ENCODE measurements at regions not wholly inside any gene's neighbourhood (a gene's known extent, or its start where the extent isn't known, plus 50 kb on each side); places are given as distances from the start of the nearest gene placed in this dataset.
"Not testable (repeated sequence)": the region's sequence is repeated elsewhere in the genome, so short reads cannot be mapped to it uniquely, and the experiment has no call there.

DNA sequence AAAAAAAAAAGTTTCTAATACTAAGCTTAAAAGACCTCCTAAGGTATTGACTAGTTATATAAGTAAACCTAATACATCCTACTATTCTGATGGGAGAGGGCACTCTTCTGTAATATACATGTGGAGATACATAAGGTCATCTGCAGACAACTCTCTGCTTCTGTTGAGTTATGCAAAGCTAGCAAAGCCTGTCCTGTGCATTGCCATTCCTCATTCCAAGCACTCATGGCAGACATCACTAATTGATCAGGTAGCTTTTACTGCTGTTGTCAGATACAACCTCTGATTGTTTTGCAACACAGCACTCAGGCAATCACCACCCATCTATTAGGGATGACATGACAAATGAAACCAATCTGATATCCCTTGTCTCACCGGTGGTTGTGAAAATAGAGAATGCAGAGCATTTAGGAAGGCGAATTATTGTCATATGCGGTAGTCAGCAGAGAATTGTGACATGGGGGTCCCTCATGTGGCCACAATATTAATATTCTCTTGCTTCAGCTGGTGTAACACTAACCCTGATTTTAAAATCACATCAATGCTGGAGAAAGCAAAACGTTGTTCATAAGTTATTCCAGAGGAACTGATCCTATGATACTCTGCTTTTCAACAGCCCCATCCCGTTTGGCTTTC lies 416.5 kb upstream of the GYPC start:
- Mint-ChIP-seq H3K4me3 (no peak overlapping the region), H3K27me3 (ENCODE audit: low read depth) (peaks cover 2% of the 10 kb centered on the region), H3K9me3 (no peaks in the 10 kb centered on the region), H3K4me1 (ENCODE audit: low read depth) (no peaks in the 10 kb centered on the region), H3K36me3 (ENCODE audit: insufficient read depth) (no peaks in the 10 kb centered on the region)
- DNase-seq (no peak), ATAC-seq (no peak)

DNA sequence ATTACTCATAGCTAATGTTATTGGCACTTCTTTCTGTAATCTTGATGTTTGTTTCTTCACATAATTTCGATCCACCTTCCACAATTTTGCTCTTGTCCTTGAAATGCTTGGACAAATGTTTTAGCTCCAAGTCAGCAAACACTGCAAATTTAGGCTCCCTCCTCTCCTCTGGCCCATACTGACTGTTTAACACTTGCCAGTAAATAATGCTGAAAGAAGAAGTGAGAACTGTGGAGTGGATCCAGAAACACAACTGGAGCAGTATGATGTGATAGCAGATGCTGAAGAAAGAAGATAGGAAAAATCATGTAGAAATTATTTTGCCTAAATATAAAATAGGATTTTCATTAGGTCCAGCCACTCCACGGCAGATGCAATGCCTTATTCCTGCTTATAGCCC lies 415.0 kb upstream of the GYPC start:
- ATAC-seq (no peak), DNase-seq (no peak)
- no peaks in the 10 kb centered on the region for H3K9me3 Mint-ChIP-seq
- no peaks in the 10 kb centered on the region for H3K4me1 Mint-ChIP-seq (ENCODE audit: low read depth)
- no peaks in the 10 kb centered on the region for H3K27me3 Mint-ChIP-seq (ENCODE audit: low read depth)
- no peak overlapping the region for H3K4me3 Mint-ChIP-seq
- no peaks in the 10 kb centered on the region for H3K36me3 Mint-ChIP-seq (ENCODE audit: insufficient read depth)

DNA sequence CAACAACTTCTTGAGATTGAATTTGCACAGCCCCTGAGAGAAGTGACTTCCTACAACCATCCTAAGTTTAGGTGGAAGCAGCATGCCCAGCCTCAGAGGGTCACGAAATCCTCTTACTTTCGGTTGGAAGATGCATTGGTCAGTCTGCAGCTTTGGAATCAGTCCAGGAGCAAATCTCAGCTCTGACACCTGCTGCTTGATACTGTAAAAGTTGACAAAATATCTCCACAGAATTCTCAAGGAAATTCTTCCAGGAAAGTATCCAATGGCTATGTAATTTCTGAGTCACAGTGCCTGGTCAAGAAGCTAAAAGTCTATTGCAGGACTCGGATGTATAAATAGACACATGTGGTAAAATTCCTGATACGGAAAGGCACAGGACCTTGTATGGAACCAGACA lies 414.5 kb upstream of the GYPC start:
- Mint-ChIP-seq H3K4me3 (no peak overlapping the region), H3K4me1 (ENCODE audit: low read depth) (no peaks in the 10 kb centered on the region), H3K9me3 (no peaks in the 10 kb centered on the region), H3K27me3 (ENCODE audit: low read depth) (no peaks in the 10 kb centered on the region), H3K36me3 (ENCODE audit: insufficient read depth) (no peaks in the 10 kb centered on the region)
- ATAC-seq, result no peak
- DNase-seq, result no peak

DNA sequence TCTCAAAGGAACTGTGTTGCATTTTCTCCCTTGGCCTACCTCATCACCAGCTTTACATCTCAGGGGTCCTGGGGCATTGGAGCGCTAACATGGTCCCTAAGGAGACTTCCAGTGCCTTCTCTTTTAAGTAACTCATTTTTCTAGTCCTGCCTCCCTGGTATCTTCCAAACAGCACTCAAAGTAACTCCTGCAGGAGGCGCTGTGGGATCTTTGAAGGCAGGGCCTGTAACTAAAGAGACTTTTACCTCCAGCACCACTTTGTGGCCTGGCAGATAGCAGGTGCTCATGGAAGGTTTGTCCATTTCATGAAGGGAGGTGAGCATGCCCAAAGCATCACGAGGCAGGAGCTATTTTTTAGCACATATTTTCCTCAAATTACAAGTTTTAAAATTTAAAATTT lies 411.0 kb upstream of the GYPC start:
- no peaks in the 10 kb centered on the region for H3K4me1 Mint-ChIP-seq (ENCODE audit: low read depth)
- DNase-seq (no peak), ATAC-seq (no peak)
- H3K9me3 Mint-ChIP-seq, result no peaks in the 10 kb centered on the region
- no peak overlapping the region for H3K4me3 Mint-ChIP-seq
- peaks cover 2% of the 10 kb centered on the region for H3K27me3 Mint-ChIP-seq (ENCODE audit: low read depth)
- H3K36me3 Mint-ChIP-seq (ENCODE audit: insufficient read depth), result no peaks in the 10 kb centered on the region

DNA sequence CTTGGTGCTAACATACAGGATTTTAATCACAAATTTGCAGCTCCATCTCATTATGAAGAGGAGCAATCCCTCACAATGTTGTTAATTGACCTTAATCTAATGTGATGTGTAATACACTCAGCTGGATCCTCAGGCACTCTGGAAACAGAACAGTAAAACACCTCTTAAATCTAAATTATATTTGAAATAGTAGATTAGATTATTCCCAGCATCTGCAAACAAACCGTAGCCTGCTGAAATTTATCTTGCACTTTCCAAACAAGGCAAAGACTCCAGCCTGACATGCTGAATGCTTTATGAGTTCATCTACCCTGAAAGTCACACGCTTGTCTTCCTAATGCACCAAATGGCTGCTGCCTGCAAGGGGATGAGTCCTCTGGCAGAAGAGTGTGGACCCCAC lies 402.3 kb upstream of the GYPC start:
- no peaks in the 10 kb centered on the region for H3K36me3 Mint-ChIP-seq (ENCODE audit: insufficient read depth)
- H3K4me1 Mint-ChIP-seq (ENCODE audit: low read depth), result no peaks in the 10 kb centered on the region
- DNase-seq (no peak), ATAC-seq (no peak)
- H3K4me3 Mint-ChIP-seq, result no peak overlapping the region
- H3K27me3 Mint-ChIP-seq (ENCODE audit: low read depth), result peaks cover 4% of the 10 kb centered on the region
- H3K9me3 Mint-ChIP-seq, result no peaks in the 10 kb centered on the region

DNA sequence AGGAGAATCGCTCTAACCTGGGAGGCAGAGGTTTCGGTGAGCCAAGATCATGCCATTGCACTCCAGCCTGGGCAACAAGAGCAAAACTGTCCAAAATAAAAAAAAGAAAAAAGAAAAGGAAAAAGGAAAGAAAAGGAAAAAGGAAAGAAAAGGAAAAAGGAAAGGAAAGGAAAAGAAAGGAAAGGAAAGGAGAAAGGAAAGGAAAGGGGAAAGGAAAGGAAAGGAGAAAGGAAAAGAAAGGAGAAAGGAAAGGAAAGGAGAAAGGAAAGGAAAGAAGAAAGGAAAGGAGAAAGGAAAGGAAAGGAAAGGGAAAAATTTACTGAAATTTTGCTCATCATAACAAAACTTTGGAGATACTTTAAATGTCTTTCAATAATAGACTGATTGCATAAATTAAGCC lies 391.3 kb upstream of the GYPC start:
- DNase-seq (no peak), ATAC-seq (no peak)
- Mint-ChIP-seq H3K4me3 (no peak overlapping the region), H3K4me1 (ENCODE audit: low read depth) (no peaks in the 10 kb centered on the region), H3K9me3 (no peaks in the 10 kb centered on the region), H3K36me3 (ENCODE audit: insufficient read depth) (no peaks in the 10 kb centered on the region), H3K27me3 (ENCODE audit: low read depth) (peaks cover 10% of the 10 kb centered on the region)

DNA sequence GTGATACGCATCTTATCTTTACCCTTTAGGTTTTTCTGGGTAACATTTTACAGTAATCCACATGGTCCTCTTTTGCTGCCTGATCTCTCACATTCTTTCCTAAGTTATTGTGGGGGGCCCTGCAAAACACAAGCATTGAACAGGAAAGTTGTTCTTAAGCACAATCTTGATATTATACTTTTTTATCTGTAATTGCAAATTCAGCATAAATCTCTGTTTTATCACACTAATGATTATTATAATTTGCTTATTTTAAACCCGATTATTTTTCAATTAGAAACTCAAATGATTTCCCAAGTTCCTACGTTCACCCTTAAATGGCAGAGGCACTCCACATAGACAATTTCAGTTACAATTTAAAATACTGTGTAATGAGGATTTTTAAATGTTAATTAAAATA lies 386.0 kb upstream of the GYPC start:
- ATAC-seq, result no peak
- H3K36me3 Mint-ChIP-seq (ENCODE audit: insufficient read depth), result no peaks in the 10 kb centered on the region
- DNase-seq, result no peak
- H3K4me3 Mint-ChIP-seq, result no peak overlapping the region
- no peaks in the 10 kb centered on the region for H3K4me1 Mint-ChIP-seq (ENCODE audit: low read depth)
- H3K9me3 Mint-ChIP-seq, result no peaks in the 10 kb centered on the region
- no peaks in the 10 kb centered on the region for H3K27me3 Mint-ChIP-seq (ENCODE audit: low read depth)

DNA sequence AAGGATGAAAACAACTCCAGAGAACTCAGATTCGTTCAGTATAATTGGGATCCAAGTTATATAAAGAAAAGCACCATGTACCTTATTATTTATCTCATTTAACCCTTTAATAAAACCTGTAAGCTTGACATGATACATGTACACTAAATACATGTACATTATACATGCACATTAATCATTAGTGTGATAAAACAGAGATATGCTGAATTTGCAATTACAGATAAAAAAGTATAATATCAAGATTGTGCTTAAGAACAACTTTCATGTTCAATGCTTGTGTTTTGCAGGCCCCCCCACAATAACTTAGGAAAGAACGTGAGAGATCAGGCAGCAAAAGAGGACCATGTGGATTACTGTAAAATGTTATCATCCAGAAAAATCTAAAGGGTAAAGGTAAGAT lies 385.4 kb upstream of the GYPC start:
- Mint-ChIP-seq H3K27me3 (ENCODE audit: low read depth) (no peaks in the 10 kb centered on the region), H3K9me3 (no peaks in the 10 kb centered on the region), H3K36me3 (ENCODE audit: insufficient read depth) (no peaks in the 10 kb centered on the region), H3K4me3 (no peak overlapping the region), H3K4me1 (ENCODE audit: low read depth) (no peaks in the 10 kb centered on the region)
- DNase-seq (no peak), ATAC-seq (no peak)

DNA sequence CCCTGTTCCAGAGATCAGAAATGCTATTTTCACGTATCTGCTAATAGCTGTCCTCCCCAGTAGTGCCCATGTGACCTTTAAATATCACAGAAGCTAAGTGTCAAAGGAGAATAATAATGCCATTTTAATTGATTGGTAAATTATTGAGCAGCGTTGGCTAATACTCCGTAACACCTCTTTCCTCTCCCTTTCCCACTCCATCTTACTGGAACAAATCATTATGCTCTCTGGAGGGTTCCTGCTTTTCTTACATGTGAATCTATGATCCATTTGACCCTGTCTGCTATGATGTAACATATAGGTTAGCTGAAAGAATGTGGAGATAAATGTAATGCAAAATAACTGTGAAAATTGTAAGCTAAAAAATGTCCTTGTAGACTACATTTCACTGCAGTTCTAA lies 383.6 kb upstream of the GYPC start:
- Mint-ChIP-seq H3K27me3 (ENCODE audit: low read depth) (no peaks in the 10 kb centered on the region), H3K9me3 (no peaks in the 10 kb centered on the region), H3K4me3 (no peak overlapping the region), H3K36me3 (ENCODE audit: insufficient read depth) (no peaks in the 10 kb centered on the region), H3K4me1 (ENCODE audit: low read depth) (no peaks in the 10 kb centered on the region)
- ATAC-seq, result no peak
- DNase-seq, result no peak

DNA sequence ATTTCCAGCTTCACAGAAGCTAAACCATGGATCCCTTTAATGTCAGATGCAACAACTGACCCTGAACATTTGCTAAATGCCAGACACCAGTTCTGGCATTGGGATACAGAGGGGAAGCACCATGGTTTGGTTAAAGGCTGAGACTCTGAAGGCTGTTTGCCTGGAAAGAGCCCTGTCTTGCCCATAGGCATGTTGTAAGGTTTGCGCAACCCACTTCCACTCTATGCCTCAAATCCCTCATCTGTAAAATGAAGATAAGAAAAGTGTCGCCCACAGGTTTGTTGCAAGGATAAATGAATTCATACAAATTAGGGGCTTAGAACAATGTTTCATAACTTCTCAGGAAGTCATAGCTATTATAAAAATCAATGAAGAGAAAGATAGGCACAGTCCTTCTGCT lies 380.9 kb upstream of the GYPC start:
- Mint-ChIP-seq H3K4me3 (no peak overlapping the region), H3K36me3 (ENCODE audit: insufficient read depth) (no peaks in the 10 kb centered on the region), H3K27me3 (ENCODE audit: low read depth) (no peaks in the 10 kb centered on the region), H3K4me1 (ENCODE audit: low read depth) (no peaks in the 10 kb centered on the region), H3K9me3 (no peaks in the 10 kb centered on the region)
- ATAC-seq (no peak), DNase-seq (no peak)

DNA sequence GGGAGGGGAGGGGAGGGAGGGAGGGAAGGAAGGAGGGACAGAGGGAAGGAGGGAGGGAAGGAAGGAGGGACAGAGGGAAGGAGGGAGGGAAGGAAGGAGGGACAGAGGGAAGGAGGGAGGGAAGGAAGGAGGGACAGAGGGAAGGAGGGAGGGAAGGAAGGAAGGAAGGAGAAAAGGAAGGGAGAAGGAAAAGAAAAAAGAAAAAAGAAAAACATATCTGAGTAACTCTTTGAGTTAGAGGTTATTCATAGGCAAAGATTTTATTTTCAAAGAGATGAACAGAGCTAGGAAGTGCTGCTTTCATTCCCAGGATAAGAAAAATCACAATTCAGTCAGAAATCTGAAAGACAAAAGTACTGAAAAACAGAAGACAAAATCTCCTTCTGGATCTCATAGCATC lies 379.7 kb upstream of the GYPC start:
- not testable (repeated sequence) for ATAC-seq; H3K27me3 Mint-ChIP-seq (ENCODE audit: low read depth); H3K36me3 Mint-ChIP-seq (ENCODE audit: insufficient read depth); DNase-seq; H3K9me3 Mint-ChIP-seq; H3K4me1 Mint-ChIP-seq (ENCODE audit: low read depth); H3K4me3 Mint-ChIP-seq

DNA sequence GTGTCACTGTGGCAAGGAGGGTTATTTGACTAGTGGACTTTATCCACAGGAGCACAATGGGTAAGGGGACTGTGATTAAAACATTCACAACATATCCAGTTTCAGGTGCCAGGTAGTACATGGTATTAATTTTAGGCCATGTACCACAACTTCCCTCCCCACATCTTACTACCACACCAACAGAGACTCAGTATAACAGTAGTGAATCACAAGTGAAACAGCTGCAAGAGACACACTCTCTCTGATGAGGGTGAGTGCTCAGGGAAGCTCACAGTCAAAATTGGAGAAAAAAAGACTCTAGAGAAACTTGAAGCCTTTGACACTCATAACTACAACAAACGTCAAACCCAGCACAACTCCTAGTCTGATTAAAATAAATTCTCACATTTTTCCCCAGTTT lies 367.6 kb upstream of the GYPC start:
- no peak overlapping the region for H3K4me3 Mint-ChIP-seq
- H3K36me3 Mint-ChIP-seq (ENCODE audit: insufficient read depth), result no peaks in the 10 kb centered on the region
- ATAC-seq (no peak), DNase-seq (no peak)
- H3K9me3 Mint-ChIP-seq, result no peaks in the 10 kb centered on the region
- no peaks in the 10 kb centered on the region for H3K4me1 Mint-ChIP-seq (ENCODE audit: low read depth)
- H3K27me3 Mint-ChIP-seq (ENCODE audit: low read depth), result peaks cover 2% of the 10 kb centered on the region

DNA sequence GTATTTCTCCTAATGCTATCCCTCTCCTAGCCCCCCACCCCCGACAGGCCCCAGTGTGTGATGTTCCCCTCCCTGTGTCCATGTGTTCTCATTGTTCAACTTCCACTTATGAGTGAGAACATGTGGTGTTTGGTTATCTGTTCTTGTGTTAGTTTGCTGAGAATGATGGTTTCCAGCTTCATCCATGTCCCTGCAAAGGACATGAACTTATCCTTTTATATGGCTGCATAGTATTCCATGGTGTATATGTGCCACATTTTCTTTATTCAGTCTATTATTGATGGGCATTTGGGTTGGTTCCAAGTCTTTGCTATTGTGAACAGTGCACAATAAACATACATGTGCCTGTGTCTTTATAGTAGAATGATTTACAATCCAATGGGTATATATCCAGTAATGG lies 362.0 kb upstream of the GYPC start:
- not testable (repeated sequence) for DNase-seq; H3K36me3 Mint-ChIP-seq (ENCODE audit: insufficient read depth); H3K27me3 Mint-ChIP-seq (ENCODE audit: low read depth); H3K4me1 Mint-ChIP-seq (ENCODE audit: low read depth); H3K4me3 Mint-ChIP-seq; ATAC-seq; H3K9me3 Mint-ChIP-seq

DNA sequence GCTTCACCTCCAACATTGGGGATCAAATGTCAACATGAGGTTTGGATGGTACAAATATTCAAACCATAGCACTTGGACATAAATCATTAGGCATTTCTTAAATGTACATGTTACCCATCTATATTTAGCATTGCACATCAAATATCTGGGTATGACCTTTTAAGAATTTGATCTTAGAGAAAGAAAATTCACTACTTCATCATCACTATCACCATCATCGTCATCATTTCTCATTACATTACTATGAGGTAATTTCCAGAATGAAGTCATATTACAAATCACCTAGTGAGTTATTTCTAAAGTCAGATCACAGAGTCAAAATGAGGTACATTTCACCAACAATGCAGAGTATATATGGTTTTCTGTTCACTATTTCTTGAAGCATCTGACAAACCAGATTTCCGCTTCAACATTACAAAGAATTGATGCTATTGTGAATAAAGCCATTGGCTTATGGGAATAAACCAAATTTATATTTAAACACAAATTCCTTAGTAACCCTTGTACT lies 356.4 kb upstream of the GYPC start:
- no peak overlapping the region for H3K4me3 Mint-ChIP-seq
- no peaks in the 10 kb centered on the region for H3K4me1 Mint-ChIP-seq (ENCODE audit: low read depth)
- ATAC-seq (no peak), DNase-seq (no peak)
- H3K9me3 Mint-ChIP-seq, result no peaks in the 10 kb centered on the region
- H3K27me3 Mint-ChIP-seq (ENCODE audit: low read depth), result no peaks in the 10 kb centered on the region
- no peaks in the 10 kb centered on the region for H3K36me3 Mint-ChIP-seq (ENCODE audit: insufficient read depth)

DNA sequence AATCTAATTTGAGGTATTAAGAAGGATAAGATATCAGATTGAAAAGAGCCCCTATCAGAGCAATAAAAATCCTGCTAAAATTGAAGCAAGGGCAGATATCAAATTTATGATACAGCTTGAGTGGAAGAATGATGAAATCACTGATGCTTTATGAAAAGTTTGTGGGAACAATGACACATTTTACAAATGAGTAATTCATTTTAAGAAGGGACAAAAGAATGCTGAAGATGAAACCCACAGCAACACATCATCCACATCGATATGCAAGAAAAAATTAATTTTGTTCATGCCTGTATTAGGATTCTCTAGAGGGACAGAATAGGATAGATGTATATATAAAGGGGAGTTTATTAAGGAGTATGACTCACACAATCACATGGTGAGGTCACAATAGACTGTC lies 355.6 kb upstream of the GYPC start:
- H3K4me3 Mint-ChIP-seq, result no peak overlapping the region
- ATAC-seq, result peak; percentile 14 to 48

DNA sequence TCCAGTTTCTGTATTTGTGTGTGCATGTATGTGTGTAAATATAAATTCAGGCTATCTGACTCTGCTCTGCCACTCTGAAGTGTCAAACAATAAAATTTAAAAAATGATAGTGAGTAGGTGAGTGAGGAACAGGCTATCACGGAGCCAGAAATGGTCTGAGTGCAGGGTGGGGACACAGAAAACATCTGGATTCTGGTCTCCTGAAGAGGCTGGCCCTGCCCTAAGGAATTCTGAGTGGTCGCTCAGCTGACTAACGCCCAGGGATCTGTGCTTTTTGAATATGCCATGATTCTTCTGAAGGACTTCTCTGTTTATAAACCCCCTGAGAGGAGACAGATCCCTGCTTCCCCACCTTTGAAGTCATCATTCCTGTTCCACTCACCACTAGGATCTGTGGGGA lies 353.9 kb upstream of the GYPC start:
- Mint-ChIP-seq H3K36me3 (ENCODE audit: insufficient read depth) (no peaks in the 10 kb centered on the region), H3K9me3 (no peaks in the 10 kb centered on the region), H3K27me3 (ENCODE audit: low read depth) (no peaks in the 10 kb centered on the region), H3K4me1 (ENCODE audit: low read depth) (no peaks in the 10 kb centered on the region), H3K4me3 (no peak overlapping the region)
- ATAC-seq, result no peak
- no peak for DNase-seq

More for the DNA sequence above, 355.6 kb upstream of the GYPC start:
- Mint-ChIP-seq H3K4me1 (ENCODE audit: low read depth) (no peaks in the 10 kb centered on the region), H3K27me3 (ENCODE audit: low read depth) (no peaks in the 10 kb centered on the region), H3K9me3 (no peaks in the 10 kb centered on the region), H3K36me3 (ENCODE audit: insufficient read depth) (no peaks in the 10 kb centered on the region)
- no peak for DNase-seq

Data from activated T-cell treated with anti-CD3 and anti-CD28 coated beads, Interleukin-2, amount 50 U/mL, for 4 hours (primary cell).